Stimulated activated naive B cell treated with anti-CD40 and anti-IgM and Interleukin-4, amounts not matched to agents 10 μg/mL and 1 μg/mL and 100 μg/mL, for 72 hours (primary cell): ENCODE measurements at regions not wholly inside any gene's neighbourhood (a gene's known extent, or its start where the extent isn't known, plus 50 kb on each side); places are given as distances from the start of the nearest gene placed in this dataset.

ENCODE experiments used
- ATAC-seq, 2 donors: fragments of 150-1000 bp; cut with Tn5 transposase; replicated peaks; 2 replicates each; pipeline ENCODE4 v1.10.0; 2021; ENCODE audit warnings: moderate library complexity in 1 of 2
- DNase-seq: peaks from one replicate; pipeline ENCODE4 v3.0.0; 2021
- H3K27ac Mint-ChIP-seq: one replicate; pipeline ENCODE4 v1.8.0; 2022; ENCODE audit warnings: mild to moderate bottlenecking, mixed read lengths
- H3K27me3 Mint-ChIP-seq, 2 donors: one replicate each; pipeline ENCODE4 v1.8.0; 2022; ENCODE audit warnings: mixed read lengths in 2 of 2
- H3K36me3 Mint-ChIP-seq, 2 donors: one replicate each; pipeline ENCODE4 v1.8.0; 2022; ENCODE audit warnings: mixed read lengths in 2 of 2, mild to moderate bottlenecking in 1 of 2
- H3K4me1 Mint-ChIP-seq, 2 donors: one replicate each; pipeline ENCODE4 v1.8.0; 2022; ENCODE audit warnings: mixed read lengths in 2 of 2, mild to moderate bottlenecking in 1 of 2
- H3K4me3 Mint-ChIP-seq, 2 donors: one replicate each; pipeline ENCODE4 v1.8.0; 2022; ENCODE audit warnings: mild to moderate bottlenecking in 2 of 2, mixed read lengths in 2 of 2, moderate library complexity in 1 of 2
- H3K9me3 Mint-ChIP-seq, 2 donors: one replicate each; pipeline ENCODE4 v1.8.0; 2022; ENCODE audit warnings: mixed read lengths in 2 of 2, mild to moderate bottlenecking in 1 of 2

DNA sequence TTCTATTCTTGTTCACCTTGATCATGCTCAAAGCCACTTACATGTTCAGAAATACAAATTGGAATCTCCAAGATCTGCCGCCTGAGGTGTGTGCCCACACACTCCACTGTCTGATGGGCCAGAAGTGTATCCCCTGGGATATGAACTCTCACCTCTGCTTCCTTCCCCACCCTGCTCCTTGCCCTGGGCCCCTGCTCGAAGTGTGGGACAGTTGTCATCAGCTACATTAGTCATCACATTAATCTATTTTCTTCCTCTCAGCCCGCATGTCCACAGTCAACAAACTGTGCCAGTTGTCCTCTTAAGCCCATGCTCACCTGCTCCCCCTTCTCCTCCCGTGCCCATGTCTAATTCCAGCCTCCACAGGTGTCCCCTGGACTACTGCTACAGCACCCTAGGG, 154.7 kb downstream of the PTPN20 start:
- H3K9me3 Mint-ChIP-seq: no peaks in the 10 kb centered on the region
- no peaks in the 10 kb centered on the region for H3K4me1 Mint-ChIP-seq
- no peak overlapping the region for H3K27ac Mint-ChIP-seq
- peaks cover 4 to 5% of the 10 kb centered on the region in 2 donors for H3K27me3 Mint-ChIP-seq
- DNase-seq: no peak
- H3K36me3 Mint-ChIP-seq: no peaks in the 10 kb centered on the region
- no peak overlapping the region for H3K4me3 Mint-ChIP-seq
- ATAC-seq: no peak

- H3K27me3 Mint-ChIP-seq: peaks cover 0 to 4% of the 10 kb centered on the region in 2 donors
- H3K9me3 Mint-ChIP-seq: no peaks in the 10 kb centered on the region
- H3K4me1 Mint-ChIP-seq: no peaks in the 10 kb centered on the region
- no peak overlapping the region for H3K27ac Mint-ChIP-seq
- no peaks in the 10 kb centered on the region for H3K36me3 Mint-ChIP-seq
- no peak for ATAC-seq
- no peak overlapping the region for H3K4me3 Mint-ChIP-seq
- no peak for DNase-seq
These were observed 157.0 kb downstream of the PTPN20 start for GRCh38 chr10:47067949-47068940.

- Mint-ChIP-seq H3K36me3 (no peaks in the 10 kb centered on the region), H3K9me3 (no peaks in the 10 kb centered on the region)
- no peak for ATAC-seq
These were observed 159.3 kb downstream of the PTPN20 start for GRCh38 chr10:47070541-47070940.

DNA sequence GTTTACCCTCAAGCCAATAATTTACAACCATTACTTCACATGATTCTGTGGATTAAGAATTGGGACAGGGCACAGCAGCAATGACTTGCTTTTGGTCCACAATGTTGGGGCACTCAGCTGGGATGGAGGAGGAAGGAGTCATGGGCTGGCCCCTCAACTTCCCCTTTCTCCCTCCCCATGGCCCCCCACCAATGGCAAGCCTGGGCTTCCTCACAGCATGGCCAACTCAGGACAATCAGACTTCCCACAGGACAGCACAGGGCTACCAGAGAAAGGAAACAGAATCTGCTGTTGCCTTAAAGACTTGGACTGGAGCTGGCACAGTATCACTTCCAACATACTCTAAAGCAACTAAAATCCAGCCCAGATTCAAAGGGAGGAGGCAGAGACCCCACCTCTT, 160.7 kb downstream of the PTPN20 start:
- Mint-ChIP-seq H3K4me3 (no peak overlapping the region), H3K9me3 (no peaks in the 10 kb centered on the region), H3K36me3 (no peaks in the 10 kb centered on the region), H3K4me1 (no peaks in the 10 kb centered on the region), H3K27ac (no peak overlapping the region), H3K27me3 (peaks cover 15 to 17% of the 10 kb centered on the region in 2 donors)
- DNase-seq (no peak), ATAC-seq (no peak)

More at GRCh38 chr10:47070541-47070940, 159.3 kb downstream of the PTPN20 start:
- no peak overlapping the region for H3K4me3 Mint-ChIP-seq
- H3K27ac Mint-ChIP-seq: no peak overlapping the region
- no peak for DNase-seq
- H3K4me1 Mint-ChIP-seq: no peaks in the 10 kb centered on the region
- peaks cover 11 to 15% of the 10 kb centered on the region in 2 donors for H3K27me3 Mint-ChIP-seq

DNA sequence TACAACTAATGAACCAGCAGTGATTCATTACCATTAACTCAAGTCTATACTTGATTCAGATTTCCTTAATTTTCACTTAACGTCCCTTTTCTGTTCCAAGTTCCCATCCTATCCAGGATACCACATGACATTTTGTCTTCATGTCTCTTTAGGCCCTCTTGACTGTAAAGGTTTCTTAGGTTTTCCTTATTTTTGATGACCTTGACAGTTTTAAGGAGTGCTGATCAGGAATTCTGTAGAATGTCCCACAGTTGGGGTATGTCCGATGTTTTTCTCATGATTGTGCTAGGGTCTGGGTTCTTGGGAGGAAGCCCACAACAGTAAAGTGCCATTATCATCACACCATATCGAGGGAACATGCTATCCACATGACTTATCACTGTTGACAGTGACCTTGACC, 162.7 kb downstream of the PTPN20 start:
- no peak for DNase-seq
- ATAC-seq: no peak
- Mint-ChIP-seq H3K27ac (no peak overlapping the region), H3K4me1 (no peaks in the 10 kb centered on the region), H3K36me3 (no peaks in the 10 kb centered on the region), H3K9me3 (peaks cover 0 to 2% of the 10 kb centered on the region in 2 donors), H3K27me3 (peaks cover 22 to 25% of the 10 kb centered on the region in 2 donors), H3K4me3 (no peak overlapping the region)

GRCh38 chr10:47076949-47077361, 165.7 kb downstream of the PTPN20 start:
- Mint-ChIP-seq H3K27ac (no peak overlapping the region), H3K9me3 (peaks cover 0 to 2% of the 10 kb centered on the region in 2 donors), H3K4me3 (no peak overlapping the region), H3K4me1 (no peaks in the 10 kb centered on the region), H3K27me3 (peaks cover 34 to 37% of the 10 kb centered on the region in 2 donors), H3K36me3 (no peaks in the 10 kb centered on the region)
- no peak for ATAC-seq
- DNase-seq: no peak

- no peaks in the 10 kb centered on the region for H3K4me1 Mint-ChIP-seq
These were observed 166.2 kb downstream of the PTPN20 start for GRCh38 chr10:47077386-47077785.

GRCh38 chr10:47077941-47078340, 166.7 kb downstream of the PTPN20 start:
- DNase-seq (no peak), ATAC-seq (no peak)
- H3K27ac Mint-ChIP-seq: no peak overlapping the region
- H3K4me1 Mint-ChIP-seq: no peaks in the 10 kb centered on the region
- peaks cover 34 to 37% of the 10 kb centered on the region in 2 donors for H3K27me3 Mint-ChIP-seq
- H3K9me3 Mint-ChIP-seq: peaks cover 0 to 2% of the 10 kb centered on the region in 2 donors
- no peaks in the 10 kb centered on the region for H3K36me3 Mint-ChIP-seq
- H3K4me3 Mint-ChIP-seq: no peak overlapping the region

More at GRCh38 chr10:47077386-47077785, 166.2 kb downstream of the PTPN20 start:
- Mint-ChIP-seq H3K4me3 (no peak overlapping the region), H3K27ac (no peak overlapping the region), H3K27me3 (peaks cover 34 to 37% of the 10 kb centered on the region in 2 donors), H3K36me3 (no peaks in the 10 kb centered on the region), H3K9me3 (peaks cover 0 to 2% of the 10 kb centered on the region in 2 donors)
- DNase-seq (no peak), ATAC-seq (no peak)

DNA sequence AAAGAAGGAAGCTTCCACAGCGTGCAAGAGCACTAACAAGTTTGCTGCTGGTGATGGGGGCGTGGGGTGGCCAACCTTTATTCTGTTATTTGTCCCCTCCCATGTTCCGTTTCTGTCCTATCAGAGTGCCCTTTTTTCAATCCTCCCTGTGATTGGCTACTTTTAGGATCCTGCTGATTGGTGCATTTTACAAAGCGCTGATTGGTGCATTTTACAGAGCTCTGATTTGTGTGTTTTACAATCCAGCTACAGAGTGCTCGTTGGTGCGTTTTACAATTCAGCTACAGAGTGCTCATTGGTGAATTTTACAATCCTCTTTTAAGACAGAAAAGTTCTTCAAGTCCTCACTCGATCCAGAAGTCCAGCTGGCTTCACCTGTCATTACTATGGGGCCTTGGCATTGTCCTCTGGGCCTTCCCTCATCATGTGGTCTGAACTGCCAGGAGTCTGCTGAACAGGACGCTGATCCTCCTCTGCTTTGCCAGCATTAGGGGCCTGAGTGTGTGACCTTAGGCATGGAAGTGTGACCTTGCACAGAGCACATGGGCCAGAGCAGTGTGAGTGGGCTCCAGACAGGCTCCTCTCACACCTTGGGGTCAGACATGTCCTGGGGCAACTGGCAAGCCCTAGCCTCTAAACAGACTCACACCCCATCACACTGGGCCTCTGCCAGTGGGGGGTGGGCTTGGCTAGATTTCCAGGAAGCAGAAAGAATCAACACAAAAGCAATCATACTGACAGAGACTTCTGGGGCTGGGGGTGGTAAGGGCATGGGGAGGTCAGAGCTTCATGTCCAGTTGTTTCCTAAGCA, 167.4 kb downstream of the PTPN20 start:
- Mint-ChIP-seq H3K36me3 (no peaks in the 10 kb centered on the region), H3K27ac (no peak overlapping the region), H3K4me3 (no peak overlapping the region), H3K9me3 (peaks cover 0 to 2% of the 10 kb centered on the region in 2 donors), H3K4me1 (no peaks in the 10 kb centered on the region), H3K27me3 (peaks cover 34 to 37% of the 10 kb centered on the region in 2 donors)
- DNase-seq: no peak
- ATAC-seq: no peak

DNA sequence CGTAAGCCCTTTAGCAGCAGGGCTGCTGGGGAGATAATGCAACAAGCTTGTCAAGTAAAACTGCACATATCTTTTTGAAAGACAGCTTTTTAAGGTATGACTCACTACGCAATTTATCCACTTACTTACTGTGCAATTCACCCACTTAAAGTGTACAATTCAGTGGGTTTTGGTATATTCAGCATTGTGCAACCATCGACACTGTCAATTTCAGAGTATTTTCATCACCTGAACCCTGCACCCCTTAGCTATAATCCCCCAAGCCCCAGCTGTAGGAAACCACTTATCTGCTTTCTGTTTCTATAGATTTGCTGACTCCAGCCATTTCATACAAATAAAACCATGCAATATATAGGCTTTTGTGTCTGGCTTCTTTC, 168.0 kb downstream of the PTPN20 start:
- no peaks in the 10 kb centered on the region for H3K4me1 Mint-ChIP-seq
- no peak for ATAC-seq

GRCh38 chr10:47081264-47081663, 170.0 kb downstream of the PTPN20 start:
- ATAC-seq (no peak), DNase-seq (no peak)
- H3K36me3 Mint-ChIP-seq: no peaks in the 10 kb centered on the region
- H3K27ac Mint-ChIP-seq: no peak overlapping the region
- H3K9me3 Mint-ChIP-seq: peaks cover 0 to 2% of the 10 kb centered on the region in 2 donors
- peaks cover 23 to 26% of the 10 kb centered on the region in 2 donors for H3K27me3 Mint-ChIP-seq
- H3K4me3 Mint-ChIP-seq: no peak overlapping the region
- no peaks in the 10 kb centered on the region for H3K4me1 Mint-ChIP-seq

More for the DNA sequence above, 168.0 kb downstream of the PTPN20 start:
- H3K4me3 Mint-ChIP-seq: no peak overlapping the region
- DNase-seq: no peak
- H3K36me3 Mint-ChIP-seq: no peaks in the 10 kb centered on the region
- peaks cover 32 to 33% of the 10 kb centered on the region in 2 donors for H3K27me3 Mint-ChIP-seq
- H3K9me3 Mint-ChIP-seq: peaks cover 0 to 2% of the 10 kb centered on the region in 2 donors
- H3K27ac Mint-ChIP-seq: no peak overlapping the region

GRCh38 chr10:47082055-47082784, 171.0 kb downstream of the PTPN20 start:
- ATAC-seq: no peak
- no peaks in the 10 kb centered on the region for H3K36me3 Mint-ChIP-seq
- no peak overlapping the region for H3K27ac Mint-ChIP-seq
- H3K4me3 Mint-ChIP-seq: no peak overlapping the region
- H3K9me3 Mint-ChIP-seq: peaks cover 0 to 2% of the 10 kb centered on the region in 2 donors
- no peaks in the 10 kb centered on the region for H3K4me1 Mint-ChIP-seq
- no peak for DNase-seq
- peaks cover 16 to 20% of the 10 kb centered on the region in 2 donors for H3K27me3 Mint-ChIP-seq

DNA sequence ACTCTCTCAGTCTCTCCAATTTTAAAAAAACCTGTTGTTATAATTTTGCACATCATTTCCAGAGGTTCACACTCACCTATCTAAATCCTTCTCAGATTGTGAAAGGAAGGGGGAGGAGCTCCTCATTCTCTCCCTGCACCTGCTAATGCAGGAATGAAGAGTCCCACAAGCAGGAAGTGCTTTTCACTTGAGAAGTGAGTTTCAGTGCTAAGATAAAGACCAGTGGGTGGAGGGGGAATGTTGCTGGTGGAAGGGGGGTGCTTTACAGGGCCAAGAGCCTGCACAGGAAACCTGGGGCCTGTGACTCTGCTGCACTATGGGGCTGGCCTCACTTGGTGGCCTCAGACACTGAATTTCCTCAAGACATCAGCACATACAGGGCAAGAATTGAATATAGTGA, 176.4 kb downstream of the PTPN20 start:
- H3K36me3 Mint-ChIP-seq: no peaks in the 10 kb centered on the region
- ATAC-seq: no peak
- no peak overlapping the region for H3K4me3 Mint-ChIP-seq
- H3K27ac Mint-ChIP-seq: no peak overlapping the region
- H3K27me3 Mint-ChIP-seq: peaks cover 0 to 22% of the 10 kb centered on the region in 2 donors
- DNase-seq: no peak
- no peaks in the 10 kb centered on the region for H3K9me3 Mint-ChIP-seq
- peaks cover 0 to 3% of the 10 kb centered on the region in 2 donors for H3K4me1 Mint-ChIP-seq
